Tibial nerve (tissue), 4 donors: ENCODE measurements at regions not wholly inside any gene's neighbourhood (a gene's known extent, or its start where the extent isn't known, plus 50 kb on each side); places are given as distances from the start of the nearest gene placed in this dataset.
"Not testable (repeated sequence)": the region's sequence is repeated elsewhere in the genome, so short reads cannot be mapped to it uniquely, and the experiment has no call there.

Experiments
- DNase-seq, 2 donors: peaks; one replicate each; pipeline ENCODE4 v3.0.0-alpha.2; 2019; ENCODE audit warnings: low spot score in 2 of 2
- H3K27ac ChIP-seq, 4 donors: fragments of 200-600 bp; sonication (generic) in 3 of 4; one replicate each; pipeline ENCODE4 v1.5.1; 2017 to 2019; ENCODE audit warnings: mild to moderate bottlenecking in 1 of 4
- H3K27me3 ChIP-seq, 2 donors: fragments of 200-600 bp; sonication (generic) in 1 of 2; one replicate each; pipeline versions ENCODE4 v1.5.1 to v1.6.0; 2017 to 2019
- H3K36me3 ChIP-seq, 3 donors: fragments of 200-600 bp; sonication (generic); one replicate each; pipeline ENCODE4 v1.5.1; 2018 to 2019
- H3K4me1 ChIP-seq, 4 donors: fragments of 200-600 bp; sonication (generic) in 3 of 4; one replicate each; pipeline ENCODE4 v1.5.1; 2017 to 2019
- H3K4me3 ChIP-seq, 4 donors: fragments of 200-600 bp; sonication (generic) in 3 of 4; one replicate each; pipeline ENCODE4 v1.5.1; 2017 to 2019; ENCODE audit warnings: mild to moderate bottlenecking in 1 of 4, moderate library complexity in 1 of 4
- H3K9me3 ChIP-seq, 4 donors: fragments of 200-600 bp; sonication (generic) in 3 of 4; one replicate each; pipeline ENCODE4 v1.5.1; 2017 to 2019
- CTCF ChIP-seq, 5 experiments: fragments of 200-600 bp in 3 of 5; fragments of 450-650 bp in 2 of 5; sonication (generic) in 3 of 5; IDR thresholded peaks; one replicate each; pipeline ENCODE4 v1.5.1; 2016 to 2019; ENCODE audit warnings: antibody characterized with exemption in 5 of 5, mild to moderate bottlenecking in 3 of 5, moderate library complexity in 2 of 5
- EP300 ChIP-seq, 2 donors: sonication (generic); formaldehyde crosslinking; IDR thresholded peaks; one replicate each; pipeline ENCODE4 v1.6.1; 2017; ENCODE audit warnings: antibody characterized with exemption in 2 of 2, mild to moderate bottlenecking in 1 of 2
- POLR2A ChIP-seq, 2 donors: fragments of 450-650 bp; IDR thresholded peaks; one replicate each; pipeline ENCODE4 v1.6.1; 2017; ENCODE audit warnings: antibody characterized with exemption in 2 of 2, mild to moderate bottlenecking in 2 of 2, moderate library complexity in 2 of 2
- WGBS, 2 donors: methylation state at CpG; one replicate each; pipeline ENCODE4 v1.1.5; 2018; 5-methylcytosine and 5-hydroxymethylcytosine counted together

- H3K27me3 ChIP-seq, result no peaks in the 10 kb centered on the region
- no peaks in the 10 kb centered on the region for H3K36me3 ChIP-seq
- no peak overlapping the region for H3K27ac ChIP-seq
- no peak for TF ChIP-seq EP300 (IDR thresholded peaks at IDR 0.05)
- H3K4me1 ChIP-seq, result no peaks in the 10 kb centered on the region
- peaks cover 0 to 16% (median 0%) of the 10 kb centered on the region in 4 donors for H3K9me3 ChIP-seq
- DNase-seq, result no peak
- WGBS, 2 donors, result 70 to 73% methylated on average over 3 of the region's 3 CpGs
- H3K4me3 ChIP-seq, result no peak overlapping the region
Measured at GRCh38 chr3:146368882-146369523, 100.4 kb downstream of the PLSCR2 start.

DNA sequence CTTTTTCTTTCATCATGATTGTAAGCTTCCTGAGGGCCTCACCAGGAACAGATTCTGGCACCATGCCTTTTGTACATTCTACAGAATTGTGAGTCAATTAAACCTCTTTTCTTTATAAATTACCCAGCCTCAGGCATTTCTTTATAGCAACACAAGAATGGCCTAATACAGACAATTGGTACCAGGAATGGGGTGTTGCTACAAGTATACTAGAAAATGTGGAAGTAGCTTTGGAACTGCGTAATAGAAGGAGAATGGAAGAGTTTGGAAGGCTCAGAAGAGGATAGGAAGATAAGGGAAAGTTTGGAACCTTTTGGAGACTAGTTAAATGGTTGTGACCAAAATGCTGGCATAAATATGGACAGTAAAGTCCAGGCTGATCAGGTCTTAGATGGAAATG is 108.9 kb upstream of the PLSCR4 start:
- TF ChIP-seq EP300 (IDR thresholded peaks at IDR 0.05), result no peak
- TF ChIP-seq CTCF (IDR thresholded peaks at IDR 0.05), result no peak
- no peak for TF ChIP-seq POLR2A (IDR thresholded peaks at IDR 0.05)
- no peaks in the 10 kb centered on the region for H3K27me3 ChIP-seq
- no peak overlapping the region for H3K4me3 ChIP-seq
- no peak for DNase-seq
- H3K4me1 ChIP-seq, result no peaks in the 10 kb centered on the region
- no peaks in the 10 kb centered on the region for H3K36me3 ChIP-seq
- WGBS, 2 donors, result 63 to 83% methylated on average over 1 of the region's 1 CpG
- H3K27ac ChIP-seq, result no peak overlapping the region
- H3K9me3 ChIP-seq, result peaks cover 0 to 23% (median 2%) of the 10 kb centered on the region in 4 donors

DNA sequence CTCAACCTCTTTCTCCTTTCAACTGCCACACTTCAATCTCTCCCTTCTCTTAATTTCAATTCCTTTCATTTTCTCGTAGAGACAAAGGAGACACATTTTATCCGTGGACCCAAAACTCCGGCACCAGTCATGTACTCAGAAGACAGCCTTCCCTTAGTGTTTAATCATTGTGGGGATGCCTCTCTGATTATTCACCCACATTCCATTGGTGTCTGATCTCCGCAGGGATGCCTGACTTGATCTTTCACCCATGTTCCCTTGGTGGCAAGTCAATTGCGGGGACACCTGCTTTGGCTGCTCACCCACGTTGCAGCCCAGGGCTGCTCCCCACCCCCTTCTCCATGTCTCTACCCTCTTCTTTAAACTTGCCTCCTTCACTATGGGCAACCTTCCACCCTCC is 103.5 kb upstream of the PLSCR4 start:
- H3K27me3 ChIP-seq, H3K4me1 ChIP-seq, H3K4me3 ChIP-seq, DNase-seq, H3K36me3 ChIP-seq, H3K27ac ChIP-seq, H3K9me3 ChIP-seq: not testable (repeated sequence)
- WGBS, 2 donors, result 89 to 90% methylated on average over 6 of the region's 6 CpGs

GRCh38 chr3:146350852-146351251 is 99.9 kb upstream of the PLSCR4 start:
- 91 to 94% methylated on average over 2 of the region's 2 CpGs for WGBS, 2 donors
- TF ChIP-seq POLR2A (IDR thresholded peaks at IDR 0.05) (no peak), EP300 (IDR thresholded peaks at IDR 0.05) (no peak), CTCF (IDR thresholded peaks at IDR 0.05) (no peak)
- H3K36me3 ChIP-seq, result no peaks in the 10 kb centered on the region

DNA sequence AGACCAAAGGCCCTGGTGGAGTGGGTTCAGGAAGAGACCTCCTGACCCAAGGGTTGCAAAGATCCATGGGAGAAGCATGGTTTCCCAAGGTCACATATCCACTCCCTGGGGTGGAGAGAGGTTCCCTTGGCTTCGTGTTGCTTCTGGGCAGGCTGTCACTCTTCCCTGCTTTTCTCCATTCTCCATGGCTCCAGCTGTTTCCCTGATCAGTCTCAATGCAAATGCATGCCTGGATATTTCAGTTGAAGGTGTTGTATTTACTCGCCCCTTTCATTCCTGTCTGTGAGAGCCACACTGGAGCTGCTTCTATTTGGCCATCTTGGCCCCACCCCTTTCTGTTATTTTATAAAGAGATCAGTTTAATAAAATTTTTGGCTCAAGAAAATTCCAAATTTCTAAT is 95.0 kb upstream of the PLSCR4 start:
- 75 to 76% methylated on average over 2 of the region's 2 CpGs for WGBS, 2 donors
- H3K36me3 ChIP-seq, result no peaks in the 10 kb centered on the region
- no peak overlapping the region for H3K27ac ChIP-seq
- no peaks in the 10 kb centered on the region for H3K9me3 ChIP-seq
- TF ChIP-seq POLR2A (IDR thresholded peaks at IDR 0.05) (no peak), EP300 (IDR thresholded peaks at IDR 0.05) (no peak), CTCF (IDR thresholded peaks at IDR 0.05) (no peak)
- DNase-seq, result no peak
- H3K4me1 ChIP-seq, result no peaks in the 10 kb centered on the region
- H3K27me3 ChIP-seq, result no peaks in the 10 kb centered on the region
- H3K4me3 ChIP-seq, result no peak overlapping the region

More at GRCh38 chr3:146350852-146351251, 99.9 kb upstream of the PLSCR4 start:
- no peaks in the 10 kb centered on the region for H3K9me3 ChIP-seq
- no peaks in the 10 kb centered on the region for H3K27me3 ChIP-seq
- H3K4me3 ChIP-seq, result no peak overlapping the region
- H3K27ac ChIP-seq, result no peak overlapping the region
- no peaks in the 10 kb centered on the region for H3K4me1 ChIP-seq
- DNase-seq, result no peak

GRCh38 chr3:146343551-146343950 is 92.6 kb upstream of the PLSCR4 start:
- H3K4me3 ChIP-seq, result no peak overlapping the region
- no peaks in the 10 kb centered on the region for H3K27me3 ChIP-seq
- no peaks in the 10 kb centered on the region for H3K36me3 ChIP-seq
- DNase-seq, result no peak
- H3K27ac ChIP-seq, result no peak overlapping the region
- 40 to 81% methylated on average over 2 of the region's 2 CpGs for WGBS, 2 donors
- no peaks in the 10 kb centered on the region for H3K9me3 ChIP-seq
- TF ChIP-seq EP300 (IDR thresholded peaks at IDR 0.05), result no peak
- TF ChIP-seq POLR2A (IDR thresholded peaks at IDR 0.05), result no peak
- TF ChIP-seq CTCF (IDR thresholded peaks at IDR 0.05), result no peak
- H3K4me1 ChIP-seq, result no peaks in the 10 kb centered on the region
